T1000 (cell line): ENCODE measurements at regions not wholly inside any gene's neighbourhood (a gene's known extent, or its start where the extent isn't known, plus 50 kb on each side); places are given as distances from the start of the nearest gene placed in this dataset.
"Not testable (repeated sequence)": the region's sequence is repeated elsewhere in the genome, so short reads cannot be mapped to it uniquely, and the experiment has no call there.

Experiments
- DNase-seq: peaks from one replicate; lab custom pipeline; 2025; ENCODE audit warnings: mixed read lengths; lab: John Stamatoyannopoulos, UW

DNA sequence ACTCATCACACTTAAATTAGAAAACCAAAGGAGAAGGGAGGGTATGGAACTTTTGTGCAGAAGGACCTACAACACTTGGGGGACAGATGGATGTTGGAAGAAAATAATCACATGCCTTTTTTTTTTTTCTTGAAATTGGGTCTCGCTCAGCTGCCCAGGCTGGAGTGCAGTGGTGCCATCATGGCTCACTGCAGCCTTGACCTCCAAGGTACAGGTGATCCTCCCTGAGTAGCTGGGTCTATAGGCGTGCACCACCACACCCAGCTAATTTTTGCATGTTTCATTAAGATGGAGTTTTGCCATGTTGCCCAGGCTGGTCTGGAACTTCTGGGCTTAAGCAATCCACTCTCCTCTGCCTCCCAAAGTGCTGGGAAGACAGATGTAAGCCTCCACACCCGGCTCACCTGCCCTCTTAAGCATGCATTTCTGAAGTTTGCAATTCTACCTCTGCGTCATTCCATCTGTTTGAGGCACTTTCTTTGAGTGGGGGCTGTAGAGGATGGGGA, 370.8 kb upstream of the JARID2 start:
- no peak for DNase-seq

DNA sequence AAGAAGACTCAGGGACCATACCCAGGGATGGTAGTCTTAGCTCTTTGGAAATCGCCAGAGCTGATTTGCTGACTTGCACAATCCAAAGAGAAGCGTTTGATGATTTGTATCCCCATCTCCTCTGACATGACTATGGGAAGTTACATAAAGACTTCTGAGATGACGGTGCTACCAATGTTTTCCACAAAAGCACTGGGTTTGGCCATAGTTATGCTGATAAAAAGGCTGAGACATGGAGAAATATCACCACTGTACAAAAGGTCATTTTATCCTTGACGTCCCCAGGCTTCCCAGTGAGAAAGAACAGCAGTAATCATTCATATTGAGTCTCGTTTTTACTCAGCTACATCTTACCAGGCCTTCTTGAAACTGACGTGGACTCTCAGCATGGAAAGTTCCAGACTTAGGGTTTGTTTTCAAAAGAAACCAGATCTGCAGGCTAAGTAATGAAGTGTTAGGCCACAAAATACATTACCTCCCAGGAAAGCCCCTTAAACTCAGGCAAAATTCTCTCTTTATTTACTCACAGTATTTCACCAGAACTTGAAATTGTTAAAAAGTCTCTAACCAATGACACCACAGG, 370.3 kb upstream of the JARID2 start:
- DNase-seq: no peak

DNA sequence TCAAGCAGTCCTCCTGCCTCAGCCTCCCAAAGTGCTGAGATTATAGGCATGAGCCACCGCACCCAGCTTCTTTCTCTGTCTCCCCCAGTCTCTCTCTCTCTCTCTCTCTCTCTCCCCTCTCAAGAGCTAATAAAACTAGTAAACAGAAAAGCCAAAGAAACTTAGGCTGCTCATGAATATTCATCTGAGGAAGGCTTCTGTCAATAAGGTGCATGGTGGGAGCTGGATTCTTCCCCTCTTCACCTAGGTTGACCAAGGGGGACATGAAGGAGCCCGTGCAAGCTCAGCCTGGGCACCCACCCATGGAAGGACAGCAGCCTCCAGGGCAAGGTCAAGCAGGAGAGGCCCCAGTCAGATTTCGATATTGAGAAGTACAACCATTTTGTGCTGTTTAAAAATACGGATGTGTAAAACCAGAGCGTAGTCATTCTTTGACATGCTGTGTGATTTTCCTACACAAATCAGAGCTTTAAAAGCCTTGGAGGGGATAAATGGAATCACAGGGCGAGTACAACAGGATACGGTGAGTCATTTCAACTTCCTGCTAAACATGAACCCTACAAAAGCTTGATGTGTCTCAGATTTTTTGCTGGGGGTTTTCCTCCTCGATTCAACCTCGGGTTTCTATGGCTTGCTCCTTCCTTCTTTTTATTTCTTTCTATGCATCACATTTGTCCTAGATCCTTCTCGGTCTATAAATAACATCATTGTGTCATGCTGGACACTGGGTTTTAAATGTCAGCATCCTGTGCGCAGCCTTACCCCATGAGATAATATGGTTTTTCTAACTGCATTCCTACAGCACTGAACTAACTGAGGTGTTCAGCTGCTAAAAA, 368.9 kb upstream of the JARID2 start:
- DNase-seq: no peak

- DNase-seq: no peak
Measured at GRCh38 chr6:14877758-14878157, 368.1 kb upstream of the JARID2 start.

- no peak for DNase-seq
Measured at GRCh38 chr6:14880052-14880451, 365.8 kb upstream of the JARID2 start.

DNA sequence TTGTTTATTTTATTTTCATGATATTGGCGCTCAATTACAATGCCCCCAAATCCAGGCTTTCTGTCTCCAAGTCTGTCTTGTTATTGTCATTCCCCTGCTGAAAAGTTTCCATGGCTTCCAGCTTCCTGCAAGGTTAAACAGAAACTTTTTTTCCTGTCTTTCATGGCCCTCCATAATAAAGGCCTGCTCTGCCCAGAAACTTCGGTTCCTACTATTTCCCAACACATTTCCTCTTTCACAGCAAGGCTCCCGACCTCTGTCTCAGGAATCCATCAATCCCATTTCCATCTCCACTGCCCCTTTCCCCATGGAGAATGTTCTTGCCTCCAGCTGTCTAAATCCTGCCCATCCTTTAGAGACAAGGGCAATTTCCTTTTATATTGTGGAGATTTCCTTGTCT, 365.2 kb upstream of the JARID2 start:
- no peak for DNase-seq

DNA sequence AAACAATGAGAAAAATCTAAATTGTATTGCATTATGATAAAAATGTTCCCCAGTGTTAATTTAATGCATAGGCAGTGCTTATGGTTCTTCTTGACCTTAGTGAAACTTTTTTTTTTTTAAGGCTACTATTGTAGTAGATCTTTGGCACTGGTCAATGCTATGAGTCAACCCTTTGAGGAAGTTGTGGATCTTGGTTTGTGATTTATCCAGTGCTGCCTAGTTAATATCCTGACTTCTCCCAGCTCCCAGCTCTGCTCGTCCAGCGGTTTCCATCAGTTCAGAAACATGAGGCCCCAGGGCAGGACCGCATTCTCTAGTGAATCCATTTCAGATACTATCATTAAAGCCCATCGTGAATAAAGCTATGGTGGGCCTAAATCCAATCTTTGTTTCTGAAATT, 364.5 kb upstream of the JARID2 start:
- DNase-seq: no peak

- no peak for DNase-seq
Measured at GRCh38 chr6:14882394-14883026, 363.4 kb upstream of the JARID2 start.

- no peak for DNase-seq
Measured at GRCh38 chr6:14883921-14884320, 361.9 kb upstream of the JARID2 start.

DNA sequence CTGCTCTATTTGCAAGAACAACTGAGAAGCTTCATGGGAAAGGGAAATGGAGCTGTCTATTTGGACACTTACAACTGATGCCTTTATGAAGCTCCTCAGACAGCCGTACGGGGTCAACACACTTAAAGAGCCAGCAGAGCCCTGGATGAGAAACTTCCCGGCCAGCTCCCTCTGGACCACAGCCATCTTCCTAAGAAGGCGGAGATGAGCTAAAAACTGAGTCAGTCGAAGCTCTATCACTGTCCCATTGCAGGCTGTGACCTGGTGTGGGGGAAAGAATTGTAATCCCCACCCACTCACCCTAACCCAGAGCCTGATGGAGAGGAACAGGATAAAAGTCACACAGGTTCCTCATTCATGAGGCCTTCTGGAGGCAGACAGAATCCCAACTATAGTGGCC, 360.4 kb upstream of the JARID2 start:
- DNase-seq: no peak

GRCh38 chr6:14887181-14887580, 358.7 kb upstream of the JARID2 start:
- no peak for DNase-seq

DNA sequence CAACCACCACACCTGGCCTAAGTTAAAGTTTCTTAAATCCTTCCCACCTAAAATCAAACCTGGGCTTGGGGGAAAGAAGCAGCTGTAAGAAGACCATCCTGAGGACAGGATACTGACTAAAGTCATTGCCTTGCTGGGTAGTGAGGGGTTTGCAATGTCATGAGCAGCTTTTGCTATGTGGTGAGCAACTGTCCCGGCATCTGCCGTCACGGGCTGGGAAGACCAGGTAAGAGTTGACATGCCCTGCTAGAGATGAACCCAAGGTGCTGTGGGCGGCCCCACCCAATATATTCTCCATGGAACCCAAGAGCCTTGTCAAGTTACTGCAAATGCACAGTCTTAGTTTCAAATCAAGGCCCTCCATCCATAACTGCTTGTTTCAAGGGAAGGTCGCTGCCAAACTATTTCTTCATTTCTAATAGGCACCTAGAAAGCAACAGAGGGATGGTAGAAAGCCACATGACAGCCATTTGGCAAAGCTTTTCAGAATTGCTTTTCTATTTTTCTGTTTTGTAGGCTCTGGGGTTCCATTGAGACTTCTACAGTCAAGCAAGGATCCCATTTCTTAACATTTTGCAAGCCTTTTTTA, 357.8 kb upstream of the JARID2 start:
- DNase-seq: no peak

GRCh38 chr6:14888575-14889000, 357.3 kb upstream of the JARID2 start:
- no peak for DNase-seq

DNA sequence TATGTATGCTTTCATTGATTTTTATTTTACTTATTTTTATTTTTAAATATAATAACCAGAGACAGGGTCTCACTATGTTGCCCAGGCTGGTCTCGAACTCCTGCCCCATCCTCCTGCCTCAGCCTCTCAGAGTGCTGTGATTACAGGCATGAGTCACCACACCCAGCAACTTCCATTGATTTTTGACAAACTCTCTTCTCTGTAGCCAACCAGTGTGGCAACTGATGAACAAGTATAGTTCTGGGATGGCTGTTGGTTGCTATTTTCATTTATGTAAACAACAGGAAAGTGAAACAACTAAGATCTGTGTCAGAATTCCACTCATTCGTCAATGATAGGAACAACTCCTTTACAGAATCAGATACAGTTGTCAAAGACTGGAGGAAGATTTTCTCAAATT, 356.7 kb upstream of the JARID2 start:
- DNase-seq: no peak

DNA sequence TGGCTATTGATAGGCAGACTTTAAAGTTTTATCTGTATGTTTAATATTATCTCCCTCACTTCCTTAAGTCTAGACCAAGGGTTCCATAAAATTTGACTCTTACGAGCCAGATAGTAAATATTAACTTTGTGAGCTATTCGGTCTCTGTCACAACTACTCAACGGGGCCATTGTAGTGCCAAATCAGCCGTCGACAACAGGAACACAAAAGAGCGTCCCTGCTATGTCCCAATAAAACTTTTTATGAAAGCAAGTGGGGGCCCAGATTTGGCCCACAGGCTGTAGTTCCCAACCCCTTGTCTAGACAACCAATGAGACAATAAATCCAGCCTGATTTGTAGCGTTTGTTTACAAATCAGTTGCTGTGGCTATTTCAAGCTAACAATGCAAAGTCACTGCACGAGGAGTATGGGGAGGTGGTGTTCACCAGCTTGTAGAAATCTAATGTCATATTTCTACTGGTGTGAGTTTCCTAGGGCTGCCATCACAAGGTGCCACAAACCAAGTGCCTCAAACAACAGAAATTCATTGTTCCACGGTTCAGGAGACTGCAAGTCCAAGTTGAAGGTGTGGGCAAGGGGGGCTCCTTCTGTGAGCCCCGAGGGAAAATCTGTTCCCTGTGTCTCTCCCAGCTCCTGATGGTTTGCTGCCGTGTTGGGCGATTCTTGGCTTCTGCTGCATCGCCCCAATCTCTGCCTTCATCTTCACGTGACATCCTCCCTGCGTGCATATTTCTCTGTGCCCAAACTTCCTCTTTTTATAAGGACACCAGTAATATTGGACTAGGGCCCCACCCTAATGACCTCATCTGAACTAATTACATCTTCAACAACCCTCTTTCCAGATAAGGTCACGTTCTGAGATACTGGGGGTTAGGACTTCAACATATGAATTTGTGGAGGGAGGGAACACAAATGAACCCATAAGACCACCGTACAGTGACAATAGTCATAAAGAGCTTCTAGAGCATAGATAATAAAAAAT, 356.0 kb upstream of the JARID2 start:
- no peak for DNase-seq

DNA sequence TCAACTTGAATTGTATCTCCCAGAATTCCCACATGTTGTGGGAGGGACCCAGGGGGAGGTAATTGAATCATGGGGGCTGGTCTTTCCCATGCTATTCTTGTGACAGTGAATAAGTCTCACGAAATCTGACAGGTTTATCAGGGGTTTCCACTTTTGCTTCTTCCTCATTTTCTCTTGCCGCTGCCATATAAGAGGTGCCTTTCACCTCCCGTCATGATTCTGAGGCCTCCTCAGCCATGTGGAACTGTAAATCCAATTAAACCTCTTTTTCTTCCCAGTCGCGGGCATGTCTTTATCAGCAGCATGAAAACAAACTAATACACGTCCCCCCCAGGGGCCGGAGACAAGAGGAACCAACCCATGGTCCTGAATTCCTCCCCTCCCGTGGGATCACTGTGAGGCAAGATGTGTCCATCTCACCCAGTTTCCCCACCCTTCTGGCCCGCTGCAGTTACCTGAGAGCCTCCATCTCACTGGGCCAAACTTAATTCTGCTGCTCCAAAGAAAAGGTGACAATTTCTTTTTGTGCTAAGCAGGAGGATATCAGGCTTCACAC, 354.0 kb upstream of the JARID2 start:
- DNase-seq: not testable (repeated sequence)

DNA sequence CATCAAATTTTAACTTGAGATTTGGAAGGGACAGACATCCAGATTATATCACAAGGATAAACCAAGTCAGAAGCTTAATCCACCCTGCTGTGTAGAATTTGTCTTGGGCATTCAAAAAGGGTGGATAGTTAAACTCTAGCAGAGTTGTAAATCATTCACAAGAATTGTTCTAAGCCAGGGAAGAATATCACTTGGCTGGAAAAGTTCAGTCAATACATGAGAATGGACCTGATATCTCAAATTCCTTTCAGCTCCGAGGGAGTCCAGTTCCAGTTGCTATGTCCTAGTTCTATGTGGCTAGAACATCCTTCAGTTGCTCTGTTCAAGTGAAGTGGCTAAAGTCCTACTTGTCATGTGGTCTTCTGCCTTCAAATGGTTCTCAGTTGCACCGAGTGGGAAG, 351.8 kb upstream of the JARID2 start:
- DNase-seq: no peak

- no peak for DNase-seq
Measured at GRCh38 chr6:14896475-14896874, 349.4 kb upstream of the JARID2 start.

DNA sequence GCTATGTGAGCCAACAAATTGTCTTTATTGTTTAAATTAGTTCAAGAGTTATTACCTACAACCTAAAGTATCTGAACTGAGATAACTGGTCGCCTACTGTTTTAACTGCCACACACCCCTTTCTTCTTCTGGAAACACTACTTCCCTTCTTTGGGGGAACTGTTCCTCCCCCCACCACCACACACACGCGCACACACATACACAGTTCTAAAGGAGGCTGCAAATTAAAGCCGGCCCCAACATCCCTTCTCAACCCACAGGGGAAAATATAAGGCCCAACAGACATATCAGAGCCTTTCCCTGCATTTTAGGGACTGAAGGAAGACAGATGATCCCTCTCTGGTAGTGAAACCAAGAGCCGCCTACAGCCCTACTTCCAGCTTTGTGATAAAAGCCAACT, 348.0 kb upstream of the JARID2 start:
- no peak for DNase-seq

GRCh38 chr6:14899441-14899840, 346.4 kb upstream of the JARID2 start:
- DNase-seq: not testable (repeated sequence)

DNA sequence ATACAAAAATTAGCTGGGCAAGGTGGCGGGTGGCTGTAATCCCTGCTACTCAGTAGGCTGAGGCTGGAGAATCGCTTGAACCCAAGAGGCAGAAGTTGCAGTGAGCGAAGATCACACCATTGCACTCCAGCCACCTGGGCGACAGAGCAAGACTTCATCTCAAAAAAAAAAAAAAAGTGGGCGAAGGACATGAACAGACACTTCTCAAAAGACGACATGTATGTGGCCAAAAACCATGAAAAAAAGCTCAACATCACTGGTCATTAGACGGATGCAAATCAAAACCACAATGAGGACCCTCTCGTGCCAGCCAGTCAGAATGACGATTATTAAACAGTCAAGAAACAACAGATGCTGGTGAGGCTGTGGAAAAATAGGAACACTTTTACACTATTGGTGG, 344.9 kb upstream of the JARID2 start:
- no peak for DNase-seq
